H9 (cell line): ENCODE measurements at regions not wholly inside any gene's neighbourhood (a gene's known extent, or its start where the extent isn't known, plus 50 kb on each side); places are given as distances from the start of the nearest gene placed in this dataset.

Experiments
- DNase-seq: peaks from one replicate; pipeline ENCODE4 v3.0.0-alpha.2; 2017
- H2AFZ ChIP-seq: one replicate; pipeline ENCODE4 v1.6.1; 2013; ENCODE audit warnings: mild to moderate bottlenecking, low read length, control low read depth, moderate library complexity
- H2AK5ac ChIP-seq: 2 replicates; pipeline ENCODE4 v1.6.1; 2013; ENCODE audit warnings: low read length, control low read depth, mixed read lengths; ENCODE audit not compliant: insufficient read length
- H2BK120ac ChIP-seq: one replicate; pipeline ENCODE4 v1.6.1; 2013; ENCODE audit warnings: low read depth, mild to moderate bottlenecking, low read length, control low read depth, inconsistent platforms; ENCODE audit not compliant: poor library complexity, severe bottlenecking
- H2BK12ac ChIP-seq: 2 replicates; pipeline ENCODE4 v1.6.1; 2013; ENCODE audit warnings: low read length, control low read depth, mixed read lengths, low read depth; ENCODE audit not compliant: insufficient read length
- H2BK15ac ChIP-seq: 2 replicates; pipeline ENCODE4 v1.6.1; 2013; ENCODE audit warnings: low read depth, low read length, control low read depth
- H2BK20ac ChIP-seq: one replicate; pipeline ENCODE4 v1.6.1; 2013; ENCODE audit warnings: low read depth, mild to moderate bottlenecking, low read length, control low read depth, inconsistent platforms; ENCODE audit not compliant: poor library complexity, severe bottlenecking
- H2BK5ac ChIP-seq: 2 replicates; pipeline ENCODE4 v1.6.1; 2013; ENCODE audit warnings: low read length, control low read depth, mixed read lengths; ENCODE audit not compliant: insufficient read length
- H3K14ac ChIP-seq: 2 replicates; pipeline ENCODE4 v1.6.1; 2013; ENCODE audit warnings: low read length, control low read depth; ENCODE audit not compliant: insufficient read depth
- H3K18ac ChIP-seq: 2 replicates; pipeline ENCODE4 v1.6.1; 2013; ENCODE audit warnings: low read depth, mild to moderate bottlenecking, mixed read lengths, low read length, control low read depth; ENCODE audit not compliant: insufficient read length
- H3K23ac ChIP-seq: 2 replicates; pipeline ENCODE4 v1.6.1; 2013; ENCODE audit warnings: low read length, control low read depth, mixed read lengths, low read depth; ENCODE audit not compliant: insufficient read length
- H3K23me2 ChIP-seq: 2 replicates; pipeline ENCODE4 v1.6.1; 2013; ENCODE audit warnings: low read depth, mild to moderate bottlenecking, mixed read lengths, low read length, control low read depth; ENCODE audit not compliant: insufficient read length, poor library complexity, severe bottlenecking
- H3K27ac ChIP-seq: 2 replicates; pipeline ENCODE4 v1.5.1; 2013; ENCODE audit warnings: low read length, control low read depth, mixed read lengths, low read depth; ENCODE audit not compliant: insufficient read length
- H3K27me3 ChIP-seq: 2 replicates; pipeline ENCODE4 v1.6.1; 2013; ENCODE audit warnings: low read length, control low read depth, inconsistent platforms; ENCODE audit not compliant: insufficient read depth
- H3K4ac ChIP-seq: 2 replicates; pipeline ENCODE4 v1.6.1; 2013; ENCODE audit warnings: low read depth, mild to moderate bottlenecking, control low read depth, inconsistent platforms, low read length, moderate library complexity
- H3K4me1 ChIP-seq: 2 replicates; pipeline ENCODE4 v1.6.1; 2013; ENCODE audit warnings: low read length, control low read depth, inconsistent platforms; ENCODE audit not compliant: insufficient read depth
- H3K4me2 ChIP-seq: 2 replicates; pipeline ENCODE4 v1.6.1; 2013; ENCODE audit warnings: low read length, control low read depth, mixed read lengths; ENCODE audit not compliant: insufficient read length, insufficient read depth
- H3K56ac ChIP-seq: 2 replicates; pipeline ENCODE4 v1.6.1; 2013; ENCODE audit warnings: low read depth, mild to moderate bottlenecking, mixed read lengths, low read length, control low read depth; ENCODE audit not compliant: insufficient read length
- H3K79me1 ChIP-seq: 2 replicates; pipeline ENCODE4 v1.6.1; 2013; ENCODE audit warnings: low read depth, mild to moderate bottlenecking, moderate library complexity, low read length, control low read depth, inconsistent platforms; ENCODE audit not compliant: insufficient read depth, poor library complexity, severe bottlenecking
- H3K79me2 ChIP-seq: 2 replicates; pipeline ENCODE4 v1.6.1; 2013; ENCODE audit warnings: low read length, control low read depth, inconsistent platforms; ENCODE audit not compliant: insufficient read depth
- H3K9ac ChIP-seq: 2 replicates; pipeline ENCODE4 v1.6.1; 2013; ENCODE audit warnings: low read length, control low read depth, mixed read lengths; ENCODE audit not compliant: insufficient read length; ENCODE audit errors: extremely low read depth
- H3K9me3 ChIP-seq: one replicate; pipeline ENCODE4 v1.6.1; 2013; ENCODE audit warnings: low read depth, low read length, inconsistent platforms; ENCODE audit not compliant: control insufficient read depth
- H3T11ph ChIP-seq: one replicate; pipeline ENCODE4 v1.6.1; 2013; ENCODE audit warnings: mild to moderate bottlenecking, low read length, control low read depth, inconsistent platforms
- H4K20me1 ChIP-seq: one replicate; pipeline ENCODE4 v1.6.1; 2013; ENCODE audit not compliant: control insufficient read depth, insufficient read length, insufficient read depth
- H4K5ac ChIP-seq: 2 replicates; pipeline ENCODE4 v1.6.1; 2013; ENCODE audit warnings: low read depth, mild to moderate bottlenecking, mixed read lengths, low read length, control low read depth; ENCODE audit not compliant: insufficient read length
- H4K8ac ChIP-seq: replicated peaks from 2 replicates; pipeline ENCODE4 v1.6.1; 2013; ENCODE audit warnings: low read length, control low read depth, mixed read lengths, low read depth; ENCODE audit not compliant: insufficient read length
- H4K91ac ChIP-seq: 2 replicates; pipeline ENCODE4 v1.6.1; 2013; ENCODE audit warnings: low read depth, mild to moderate bottlenecking, moderate library complexity, mixed read lengths, low read length, control low read depth; ENCODE audit not compliant: insufficient read length
- H3K27ac Mint-ChIP-seq, 3 experiments: 2 replicates in 2 of 3; 3 replicates in 1 of 3; pipeline ENCODE4 v1.8.0; 2020 to 2021; ENCODE audit warnings: mixed read lengths in 3 of 3, mild to moderate bottlenecking in 1 of 3, moderate library complexity in 1 of 3
- H3K27me3 Mint-ChIP-seq: 2 replicates; pipeline ENCODE4 v1.8.0; 2021; ENCODE audit warnings: low read depth, mild to moderate bottlenecking, moderate library complexity, mixed read lengths
- H3K36me3 Mint-ChIP-seq, 3 experiments: 2 replicates in 2 of 3; 3 replicates in 1 of 3; pipeline ENCODE4 v1.8.0; 2020 to 2021; ENCODE audit warnings: low read depth in 3 of 3, mixed read lengths in 3 of 3; ENCODE audit not compliant: insufficient read depth in 1 of 3
- H3K4me1 Mint-ChIP-seq, 2 experiments: 2 replicates each; pipeline ENCODE4 v1.8.0; 2020; ENCODE audit warnings: mixed read lengths in 2 of 2
- H3K4me3 Mint-ChIP-seq, 2 experiments: 2 replicates in 1 of 2; 3 replicates in 1 of 2; pipeline ENCODE4 v1.8.0; 2020 to 2021; ENCODE audit warnings: mild to moderate bottlenecking in 2 of 2, mixed read lengths in 2 of 2, moderate library complexity in 1 of 2
- H3K9me3 Mint-ChIP-seq, 2 experiments: 2 replicates in 1 of 2; 3 replicates in 1 of 2; pipeline ENCODE4 v1.8.0; 2020; ENCODE audit warnings: mild to moderate bottlenecking in 2 of 2, mixed read lengths in 2 of 2, moderate library complexity in 1 of 2
- WGBS: extraction: QIAGEN DNeasy Blood & Tissue Kit; methylation state at CpG from one replicate; pipeline ENCODE4 v1.1.7; 2013; ENCODE audit warnings: missing lambda C conversion rate, low lambda C conversion rate, mixed read lengths; ENCODE audit not compliant: insufficient read length; ENCODE audit errors: extremely low coverage; 5-methylcytosine and 5-hydroxymethylcytosine counted together
- TF ChIP-seq, protein P1 (sequence below): fragments of 200-600 bp; sonication (generic); conservative IDR thresholded peaks from 3 replicates; pipeline ENCODE4 v1.8.0; 2021; ENCODE audit warnings: antibody characterized with exemption, mild to moderate bottlenecking

DNA sequence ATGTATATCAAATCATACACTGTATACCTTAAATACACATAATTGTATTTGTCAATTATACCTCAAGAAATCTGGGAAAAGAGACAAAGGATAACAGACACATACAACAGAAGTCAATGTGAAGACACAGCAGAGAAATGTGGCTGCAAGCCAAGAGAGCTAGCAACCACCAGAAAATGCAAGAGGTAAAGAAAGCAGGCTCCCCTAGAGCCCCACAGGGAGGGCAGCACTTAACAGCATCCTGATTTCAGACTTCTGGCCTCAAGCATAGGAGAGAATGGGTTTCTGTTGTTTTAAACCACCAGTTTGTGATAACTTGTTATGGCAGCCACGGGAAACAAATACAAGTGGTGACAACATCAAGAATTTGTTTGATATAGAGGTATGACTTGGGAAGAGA is 1197.2 kb downstream of the SORCS1 start:
- no peak overlapping the region for H3K23ac ChIP-seq
- no peak overlapping the region for H3K18ac ChIP-seq
- no peak overlapping the region for H3K27ac Mint-ChIP-seq
- no peak overlapping the region for H2BK120ac ChIP-seq
- H3K4me1 ChIP-seq, result no peaks in the 10 kb centered on the region; the same call in 1 of the 2 replicates
- no peak overlapping the region for H2AFZ ChIP-seq
- TF ChIP-seq, protein P1, sequence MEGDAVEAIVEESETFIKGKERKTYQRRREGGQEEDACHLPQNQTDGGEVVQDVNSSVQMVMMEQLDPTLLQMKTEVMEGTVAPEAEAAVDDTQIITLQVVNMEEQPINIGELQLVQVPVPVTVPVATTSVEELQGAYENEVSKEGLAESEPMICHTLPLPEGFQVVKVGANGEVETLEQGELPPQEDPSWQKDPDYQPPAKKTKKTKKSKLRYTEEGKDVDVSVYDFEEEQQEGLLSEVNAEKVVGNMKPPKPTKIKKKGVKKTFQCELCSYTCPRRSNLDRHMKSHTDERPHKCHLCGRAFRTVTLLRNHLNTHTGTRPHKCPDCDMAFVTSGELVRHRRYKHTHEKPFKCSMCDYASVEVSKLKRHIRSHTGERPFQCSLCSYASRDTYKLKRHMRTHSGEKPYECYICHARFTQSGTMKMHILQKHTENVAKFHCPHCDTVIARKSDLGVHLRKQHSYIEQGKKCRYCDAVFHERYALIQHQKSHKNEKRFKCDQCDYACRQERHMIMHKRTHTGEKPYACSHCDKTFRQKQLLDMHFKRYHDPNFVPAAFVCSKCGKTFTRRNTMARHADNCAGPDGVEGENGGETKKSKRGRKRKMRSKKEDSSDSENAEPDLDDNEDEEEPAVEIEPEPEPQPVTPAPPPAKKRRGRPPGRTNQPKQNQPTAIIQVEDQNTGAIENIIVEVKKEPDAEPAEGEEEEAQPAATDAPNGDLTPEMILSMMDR, result no peak
- H3T11ph ChIP-seq, result no peak overlapping the region
- no peaks in the 10 kb centered on the region for H3K9me3 ChIP-seq
- H4K5ac ChIP-seq, result no peak overlapping the region
- no peaks in the 10 kb centered on the region for H3K23me2 ChIP-seq
- WGBS, result no CpG with 5 or more reads among the region's 1 CpG
- H3K36me3 Mint-ChIP-seq, result no peaks in the 10 kb centered on the region
- H3K27ac ChIP-seq, result no peak overlapping the region
- H3K56ac ChIP-seq, result no peak overlapping the region
- H3K4me2 ChIP-seq, result no peak overlapping the region
- no peak overlapping the region for H3K9ac ChIP-seq
- no peak overlapping the region for H3K14ac ChIP-seq
- H3K4me1 Mint-ChIP-seq, result no peaks in the 10 kb centered on the region
- no peaks in the 10 kb centered on the region for H3K9me3 Mint-ChIP-seq
- no peak overlapping the region for H4K91ac ChIP-seq
- no peak overlapping the region for H2BK12ac ChIP-seq
- DNase-seq, result no peak
- no peaks in the 10 kb centered on the region for H3K79me1 ChIP-seq
- H3K27me3 ChIP-seq, result no peaks in the 10 kb centered on the region
- H2AK5ac ChIP-seq, result no peak overlapping the region
- H3K27me3 Mint-ChIP-seq, result no peaks in the 10 kb centered on the region
- H4K8ac ChIP-seq, result no peak overlapping the region
- H2BK20ac ChIP-seq, result no peak overlapping the region
- no peak overlapping the region for H2BK5ac ChIP-seq
- H3K4me3 Mint-ChIP-seq, result no peak overlapping the region
- no peak overlapping the region for H3K4ac ChIP-seq
- no peaks in the 10 kb centered on the region for H4K20me1 ChIP-seq
- H3K79me2 ChIP-seq, result no peaks in the 10 kb centered on the region
- no peak overlapping the region for H2BK15ac ChIP-seq
